Osteocyte (in vitro differentiated cells): ENCODE measurements at regions not wholly inside any gene's neighbourhood (a gene's known extent, or its start where the extent isn't known, plus 50 kb on each side); places are given as distances from the start of the nearest gene placed in this dataset.
"Not testable (repeated sequence)": the region's sequence is repeated elsewhere in the genome, so short reads cannot be mapped to it uniquely, and the experiment has no call there.

Experiments
- DNase-seq: peaks from one replicate; pipeline ENCODE4 v3.0.0; 2021; ENCODE audit warnings: mixed read lengths; ENCODE audit not compliant: unreplicated experiment; ENCODE audit errors: extremely low spot score
- H3K27ac Mint-ChIP-seq: one replicate; pipeline ENCODE4 v1.8.0; 2021; ENCODE audit warnings: mild to moderate bottlenecking, mixed read lengths; ENCODE audit not compliant: unreplicated experiment
- H3K27me3 Mint-ChIP-seq: one replicate; pipeline ENCODE4 v1.8.0; 2021; ENCODE audit warnings: mixed read lengths; ENCODE audit not compliant: unreplicated experiment
- H3K36me3 Mint-ChIP-seq: one replicate; pipeline ENCODE4 v1.8.0; 2021; ENCODE audit warnings: mixed read lengths; ENCODE audit not compliant: unreplicated experiment
- H3K4me1 Mint-ChIP-seq: one replicate; pipeline ENCODE4 v1.8.0; 2021; ENCODE audit warnings: mixed read lengths; ENCODE audit not compliant: unreplicated experiment
- H3K4me3 Mint-ChIP-seq: one replicate; pipeline ENCODE4 v1.8.0; 2021; ENCODE audit warnings: mild to moderate bottlenecking, moderate library complexity, mixed read lengths; ENCODE audit not compliant: unreplicated experiment
- H3K9me3 Mint-ChIP-seq: one replicate; pipeline ENCODE4 v1.8.0; 2021; ENCODE audit warnings: mixed read lengths; ENCODE audit not compliant: unreplicated experiment
- CTCF ChIP-seq: fragments of 200-600 bp; sonication (generic); IDR thresholded peaks from 2 replicates; pipeline ENCODE4 v1.5.0; 2021; ENCODE audit warnings: antibody characterized with exemption, mild to moderate bottlenecking, moderate library complexity

GRCh38 chr2:240191001-240191400, 50.5 kb upstream of the OTOS start:
- Mint-ChIP-seq H3K36me3 (no peaks in the 10 kb centered on the region), H3K4me3 (no peak overlapping the region)
- DNase-seq: no peak

GRCh38 chr2:240192661-240193060, 52.2 kb upstream of the OTOS start:
- Mint-ChIP-seq H3K36me3 (no peaks in the 10 kb centered on the region), H3K4me3 (no peak overlapping the region), H3K4me1 (no peaks in the 10 kb centered on the region), H3K27ac (no peak overlapping the region), H3K27me3 (peaks cover 51% of the 10 kb centered on the region), H3K9me3 (peaks cover 9% of the 10 kb centered on the region)
- TF ChIP-seq CTCF: no peak
- DNase-seq: no peak

More at GRCh38 chr2:240191001-240191400, 50.5 kb upstream of the OTOS start:
- H3K27ac Mint-ChIP-seq: no peak overlapping the region
- TF ChIP-seq CTCF: no peak
- H3K4me1 Mint-ChIP-seq: no peaks in the 10 kb centered on the region
- H3K9me3 Mint-ChIP-seq: peaks cover 12% of the 10 kb centered on the region
- peaks cover 49% of the 10 kb centered on the region for H3K27me3 Mint-ChIP-seq

DNA sequence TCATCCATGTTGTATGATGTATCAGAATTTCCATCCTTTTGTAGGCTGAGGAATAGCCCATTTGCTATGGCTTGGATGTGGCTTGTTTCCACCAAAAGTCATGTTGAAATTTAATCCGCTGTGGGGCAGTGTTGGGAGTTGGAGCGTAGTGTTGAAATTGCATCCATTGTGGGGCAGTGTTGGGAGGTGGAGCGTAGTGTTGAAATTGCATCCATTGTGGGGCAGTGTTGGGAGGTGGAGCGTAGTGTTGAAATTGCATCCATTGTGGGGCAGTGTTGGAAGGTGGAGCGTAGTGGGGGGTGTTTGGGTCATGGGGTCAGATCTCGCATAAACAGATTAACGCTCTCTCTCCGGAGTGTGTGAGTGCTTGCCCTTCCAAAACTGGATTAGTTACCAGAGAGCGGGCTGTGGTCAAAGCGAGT, 53.9 kb upstream of the OTOS start:
- peaks cover 39% of the 10 kb centered on the region for H3K27me3 Mint-ChIP-seq
- not testable (repeated sequence) for H3K9me3 Mint-ChIP-seq, DNase-seq, H3K4me1 Mint-ChIP-seq, H3K4me3 Mint-ChIP-seq, H3K27ac Mint-ChIP-seq, H3K36me3 Mint-ChIP-seq

DNA sequence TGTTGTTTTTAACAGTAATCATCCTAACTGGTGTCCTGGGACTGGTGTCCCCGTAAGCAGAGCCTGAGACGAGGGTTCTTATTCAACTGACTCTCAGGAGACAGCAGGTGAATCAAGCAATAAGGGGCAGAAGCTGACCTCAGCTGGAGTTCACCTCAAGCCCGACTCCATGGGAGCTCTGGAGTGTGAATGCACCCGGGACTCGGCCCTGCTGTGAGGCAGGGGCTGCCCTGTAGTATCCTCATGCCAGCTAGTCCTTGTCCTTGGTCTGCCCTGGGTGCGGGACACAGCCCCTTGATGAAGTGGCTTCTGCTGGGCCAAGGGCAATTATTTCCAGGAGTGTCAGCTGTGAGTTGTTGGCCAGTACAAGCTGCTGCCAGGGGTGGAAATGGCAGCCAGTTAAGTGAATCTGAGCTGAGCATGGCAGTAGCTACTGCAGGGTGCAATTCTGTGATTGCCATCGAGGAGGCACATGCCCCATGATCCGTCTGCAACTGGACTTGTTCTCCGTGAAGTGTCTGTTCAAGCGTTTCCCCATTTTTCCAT, 54.9 kb upstream of the OTOS start:
- Mint-ChIP-seq H3K27ac (no peak overlapping the region), H3K4me1 (no peaks in the 10 kb centered on the region), H3K9me3 (no peaks in the 10 kb centered on the region), H3K36me3 (no peaks in the 10 kb centered on the region), H3K27me3 (peaks cover 34% of the 10 kb centered on the region), H3K4me3 (no peak overlapping the region)
- no peak for TF ChIP-seq CTCF
- DNase-seq: no peak

DNA sequence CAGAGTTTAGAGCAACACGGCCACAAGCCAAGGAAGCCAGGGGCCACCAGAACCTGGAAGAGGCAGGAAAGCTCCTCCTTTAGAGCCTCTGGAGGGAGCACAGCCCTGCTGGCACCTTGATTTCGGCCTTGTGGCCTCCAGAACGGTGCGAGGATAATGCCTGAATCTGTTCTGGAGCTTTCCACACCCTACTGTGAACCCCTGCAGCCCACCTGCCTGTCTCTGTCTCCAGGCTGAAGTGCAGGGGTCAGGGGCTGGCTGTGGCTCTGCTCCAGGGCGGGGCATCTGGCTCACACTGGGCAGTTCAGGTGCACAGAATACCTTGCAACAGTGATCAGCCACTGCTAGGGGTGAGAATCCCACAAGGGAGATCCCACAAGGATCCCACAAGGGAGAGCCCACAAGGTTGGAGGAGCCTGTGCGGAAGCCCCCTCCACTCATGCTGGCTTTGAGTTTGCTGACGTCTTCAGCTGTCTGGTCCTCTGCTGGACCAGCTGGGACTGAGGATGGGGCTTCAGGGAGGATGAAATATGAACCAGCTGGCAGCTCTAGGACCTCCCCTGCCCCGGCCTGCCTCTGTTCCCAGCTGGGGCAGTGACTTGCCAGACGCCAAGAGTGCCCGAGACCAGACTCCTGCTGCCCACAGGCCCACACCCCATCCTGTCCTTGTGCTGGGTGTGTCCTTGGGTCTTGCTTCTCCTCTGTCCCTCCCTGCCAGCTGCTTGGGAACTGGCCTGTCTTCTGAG, 56.4 kb upstream of the OTOS start:
- Mint-ChIP-seq H3K27ac (no peak overlapping the region), H3K36me3 (no peaks in the 10 kb centered on the region), H3K4me1 (no peaks in the 10 kb centered on the region), H3K9me3 (no peaks in the 10 kb centered on the region), H3K27me3 (peaks cover 43% of the 10 kb centered on the region), H3K4me3 (no peak overlapping the region)
- no peak for TF ChIP-seq CTCF
- DNase-seq: peak; percentile 78
